ENCODE measurements at regions not wholly inside any gene's neighbourhood (a gene's known extent, or its start where the extent isn't known, plus 50 kb on each side); places are given as distances from the start of the nearest gene placed in this dataset.

DNA sequence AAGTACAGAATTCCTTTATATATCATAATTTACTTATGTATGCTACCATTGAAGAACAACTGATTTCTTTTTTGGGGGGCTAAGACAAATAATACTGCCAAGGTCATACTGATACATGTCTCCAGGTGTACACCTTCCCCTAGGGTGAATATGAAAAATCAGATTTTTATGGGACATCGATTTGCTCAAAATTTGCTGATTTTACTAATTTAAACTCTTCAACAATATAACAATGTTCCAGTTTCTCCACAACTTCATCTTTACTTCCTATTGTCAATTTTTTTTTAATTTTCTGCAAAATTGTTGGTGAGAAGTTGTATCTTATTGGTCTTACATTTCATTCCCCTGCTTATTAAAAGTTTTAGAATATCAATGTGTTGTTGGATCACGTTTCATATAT, 495.4 kb upstream of the MANEA start:
- H3K27me3 ChIP-seq (ENCODE audit: insufficient read depth, low read length) = no peaks in the 10 kb centered on the region
- no peaks in the 10 kb centered on the region for H4K20me1 ChIP-seq (ENCODE audit: control insufficient read depth, insufficient read depth, insufficient read length)
- no peak overlapping the region for H3K56ac ChIP-seq (ENCODE audit: insufficient read length, low read depth, low read length)
- Mint-ChIP-seq H3K27ac (no peak overlapping the region), H3K4me1 (no peaks in the 10 kb centered on the region), H3K27me3 (ENCODE audit: low read depth) (no peaks in the 10 kb centered on the region; the same call in 1 of the 2 replicates), H3K4me3 (no peak overlapping the region), H3K36me3 (ENCODE audit: insufficient read depth in 1 of 3, low read depth in 3 of 3) (no peaks in the 10 kb centered on the region), H3K9me3 (no peaks in the 10 kb centered on the region)
- no peak for DNase-seq
- H3K23me2 ChIP-seq (ENCODE audit: insufficient read length, low read depth, low read length, poor library complexity, severe bottlenecking) = no peaks in the 10 kb centered on the region
- no peak overlapping the region for H3K4me2 ChIP-seq (ENCODE audit: insufficient read depth, insufficient read length, low read length)
- H3K23ac ChIP-seq (ENCODE audit: insufficient read length, low read depth, low read length) = no peak overlapping the region
- no peak overlapping the region for H3T11ph ChIP-seq (ENCODE audit: low read length)
- no CpG with 5 or more reads among the region's 2 CpGs for WGBS (ENCODE audit: extremely low coverage, insufficient read length, low lambda C conversion rate)
- H3K4me1 ChIP-seq (ENCODE audit: insufficient read depth, low read length) = no peaks in the 10 kb centered on the region
- no peak overlapping the region for H2AFZ ChIP-seq (ENCODE audit: low read length)
- H2BK5ac ChIP-seq (ENCODE audit: insufficient read length, low read length) = no peak overlapping the region
- no peaks in the 10 kb centered on the region for H3K79me1 ChIP-seq (ENCODE audit: insufficient read depth, low read depth, low read length, poor library complexity, severe bottlenecking)
- H4K8ac ChIP-seq (replicated peaks; ENCODE audit: insufficient read length, low read depth, low read length) = no peak overlapping the region
- no peak overlapping the region for H4K5ac ChIP-seq (ENCODE audit: insufficient read length, low read depth, low read length)
- H3K9ac ChIP-seq (ENCODE audit: extremely low read depth, insufficient read length, low read length) = no peak overlapping the region
- no peak overlapping the region for H2BK120ac ChIP-seq (ENCODE audit: low read depth, low read length, poor library complexity, severe bottlenecking)
- no peaks in the 10 kb centered on the region for H3K9me3 ChIP-seq (ENCODE audit: control insufficient read depth, low read depth, low read length)
- no peak overlapping the region for H2AK5ac ChIP-seq (ENCODE audit: insufficient read length, low read length)
- H4K91ac ChIP-seq (ENCODE audit: insufficient read length, low read depth, low read length) = no peak overlapping the region
- H3K27ac ChIP-seq (ENCODE audit: insufficient read length, low read depth, low read length) = no peak overlapping the region
- TF ChIP-seq, protein P1, sequence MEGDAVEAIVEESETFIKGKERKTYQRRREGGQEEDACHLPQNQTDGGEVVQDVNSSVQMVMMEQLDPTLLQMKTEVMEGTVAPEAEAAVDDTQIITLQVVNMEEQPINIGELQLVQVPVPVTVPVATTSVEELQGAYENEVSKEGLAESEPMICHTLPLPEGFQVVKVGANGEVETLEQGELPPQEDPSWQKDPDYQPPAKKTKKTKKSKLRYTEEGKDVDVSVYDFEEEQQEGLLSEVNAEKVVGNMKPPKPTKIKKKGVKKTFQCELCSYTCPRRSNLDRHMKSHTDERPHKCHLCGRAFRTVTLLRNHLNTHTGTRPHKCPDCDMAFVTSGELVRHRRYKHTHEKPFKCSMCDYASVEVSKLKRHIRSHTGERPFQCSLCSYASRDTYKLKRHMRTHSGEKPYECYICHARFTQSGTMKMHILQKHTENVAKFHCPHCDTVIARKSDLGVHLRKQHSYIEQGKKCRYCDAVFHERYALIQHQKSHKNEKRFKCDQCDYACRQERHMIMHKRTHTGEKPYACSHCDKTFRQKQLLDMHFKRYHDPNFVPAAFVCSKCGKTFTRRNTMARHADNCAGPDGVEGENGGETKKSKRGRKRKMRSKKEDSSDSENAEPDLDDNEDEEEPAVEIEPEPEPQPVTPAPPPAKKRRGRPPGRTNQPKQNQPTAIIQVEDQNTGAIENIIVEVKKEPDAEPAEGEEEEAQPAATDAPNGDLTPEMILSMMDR (conservative IDR thresholded peaks at IDR 0.05) = no peak
- H2BK15ac ChIP-seq (ENCODE audit: low read depth, low read length) = no peak overlapping the region
- H2BK12ac ChIP-seq (ENCODE audit: insufficient read length, low read depth, low read length) = no peak overlapping the region
- H3K14ac ChIP-seq (ENCODE audit: insufficient read depth, low read length) = no peak overlapping the region
- H3K18ac ChIP-seq (ENCODE audit: insufficient read length, low read depth, low read length) = no peak overlapping the region
- no peak overlapping the region for H3K4ac ChIP-seq (ENCODE audit: low read depth, low read length)
- no peak overlapping the region for H2BK20ac ChIP-seq (ENCODE audit: low read depth, low read length, poor library complexity, severe bottlenecking)
- no peaks in the 10 kb centered on the region for H3K79me2 ChIP-seq (ENCODE audit: insufficient read depth, low read length)

Measured in H9 (cell line).